SK-N-SH (cell line): ENCODE measurements at regions not wholly inside any gene's neighbourhood (a gene's known extent, or its start where the extent isn't known, plus 50 kb on each side); places are given as distances from the start of the nearest gene placed in this dataset.
A peak's percentile ranks its signal among the peaks of the same experiment; 100 is the strongest.
"Not testable (repeated sequence)": the region's sequence is repeated elsewhere in the genome, so short reads cannot be mapped to it uniquely, and the experiment has no call there.

Source experiments
- CTCF ChIA-PET: fragments of 300-600, 350-600 bp; formaldehyde crosslinking; extraction: SDS; loops from one replicate; lab custom pipeline; 2021; lab: Yijun Ruan, JAX
- POLR2A ChIA-PET: fragments of 350-600 bp; sonication (Branson Sonifier 250); formaldehyde crosslinking; extraction: SDS; loops from one replicate; lab custom pipeline; 2020; ENCODE audit warnings: antibody characterized with exemption, inconsistent platforms; lab: Yijun Ruan, JAX
- DNase-seq: peaks from one replicate; pipeline ENCODE4 v3.0.0; 2012
- H2AFZ ChIP-seq: fragments of 200-600 bp; sonication (generic); 2 replicates; pipeline ENCODE4 v1.8.1; 2016; ENCODE audit warnings: antibody characterized with exemption, mild to moderate bottlenecking, low read depth
- H3F3A ChIP-seq: fragments of 200-600 bp; sonication (generic); replicated peaks from 2 replicates; pipeline ENCODE3; 2016; ENCODE audit warnings: antibody characterized with exemption, mild to moderate bottlenecking; ENCODE audit not compliant: insufficient read depth
- H3K27ac ChIP-seq, 2 experiments: fragments of 200-500 bp in 1 of 2; fragments of 200-600 bp in 1 of 2; sonication (Bioruptor generic) in 1 of 2; sonication (generic), shearing (Covaris generic) in 1 of 2; 2 replicates each; pipeline versions ENCODE4 v1.5.1 to v1.6.1; 2014 to 2016; ENCODE audit warnings: low read depth in 2 of 2, inconsistent platforms in 1 of 2, low read length in 1 of 2, mild to moderate bottlenecking in 1 of 2, mixed read lengths in 1 of 2
- H3K27me3 ChIP-seq: fragments of 200-600 bp; sonication (generic), shearing (Covaris generic); 2 replicates; pipeline ENCODE4 v1.6.1; 2016; ENCODE audit warnings: mixed run types; ENCODE audit not compliant: insufficient read depth
- H3K36me3 ChIP-seq, 2 experiments: fragments of 200-500 bp in 1 of 2; fragments of 200-600 bp in 1 of 2; sonication (Bioruptor generic) in 1 of 2; sonication (generic) in 1 of 2; replicated peaks in 1 of 2; 2 replicates each; pipeline versions ENCODE3 to v1.5.1; 2014 to 2016; ENCODE audit warnings: low read length in 1 of 2, mild to moderate bottlenecking in 1 of 2; ENCODE audit not compliant: insufficient read depth in 2 of 2, control insufficient read depth in 1 of 2
- H3K4me1 ChIP-seq, 2 experiments: fragments of 200-500 bp in 1 of 2; fragments of 200-600 bp in 1 of 2; sonication (Bioruptor generic) in 1 of 2; sonication (generic), shearing (Covaris generic) in 1 of 2; 2 replicates each; pipeline versions ENCODE4 v1.5.1 to v1.6.1; 2014 to 2016; ENCODE audit warnings: low read depth in 1 of 2, low read length in 1 of 2, mixed run types in 1 of 2; ENCODE audit not compliant: insufficient read depth in 2 of 2, control insufficient read depth in 1 of 2
- H3K4me2 ChIP-seq: fragments of 200-600 bp; sonication (generic), shearing (Covaris generic); 2 replicates; pipeline ENCODE4 v1.6.1; 2017; ENCODE audit warnings: mixed run types
- H3K4me3 ChIP-seq, 2 experiments: fragments of 200-500 bp in 1 of 2; fragments of 200-600 bp in 1 of 2; sonication (Bioruptor generic) in 1 of 2; sonication (generic), shearing (Covaris generic) in 1 of 2; 2 replicates each; pipeline versions ENCODE4 v1.5.1 to v1.8.1; 2014 to 2016; ENCODE audit warnings: low read depth in 2 of 2, inconsistent platforms in 1 of 2, low read length in 1 of 2, mild to moderate bottlenecking in 1 of 2, mixed read lengths in 1 of 2, moderate library complexity in 1 of 2
- H3K79me2 ChIP-seq: fragments of 200-600 bp; sonication (generic); 2 replicates; pipeline ENCODE4 v1.8.1; 2017; ENCODE audit warnings: mild to moderate bottlenecking; ENCODE audit not compliant: insufficient read depth
- H3K9ac ChIP-seq: fragments of 200-600 bp; sonication (generic); 2 replicates; pipeline ENCODE4 v1.6.1; 2017; ENCODE audit warnings: mixed run types
- H3K9me2 ChIP-seq: fragments of 200-600 bp; sonication (generic); 2 replicates; pipeline ENCODE4 v1.6.1; 2017; ENCODE audit warnings: mixed run types
- H3K9me3 ChIP-seq: fragments of 200-600 bp; sonication (generic); 2 replicates; pipeline ENCODE4 v1.6.1; 2017; ENCODE audit warnings: mixed run types, mild to moderate bottlenecking, moderate library complexity
- H4K20me1 ChIP-seq: fragments of 200-600 bp; sonication (generic); 2 replicates; pipeline ENCODE4 v1.6.1; 2017; ENCODE audit warnings: mild to moderate bottlenecking, mixed run types; ENCODE audit not compliant: insufficient read depth
- RAD21 ChIP-seq: IDR thresholded peaks from 2 replicates; pipeline ENCODE4 v1.6.1; 2012; ENCODE audit warnings: mild to moderate bottlenecking, low read length
- RXRA ChIP-seq: IDR thresholded peaks from 2 replicates; pipeline ENCODE4 v1.4.0; 2012; ENCODE audit warnings: low read depth, mild to moderate bottlenecking, borderline replicate concordance
- TAF1 ChIP-seq: IDR thresholded peaks from 2 replicates; pipeline ENCODE4 v1.6.1; 2012; ENCODE audit warnings: low read depth, mild to moderate bottlenecking, low read length, moderate library complexity, borderline replicate concordance
- WGBS: methylation state at CpG from one replicate; pipeline ENCODE4 v1.1.6; 2017; ENCODE audit warnings: low lambda C conversion rate; 5-methylcytosine and 5-hydroxymethylcytosine counted together
- TF ChIP-seq, protein P1 (sequence below): IDR thresholded peaks from 2 replicates; pipeline ENCODE4 v1.6.1; 2012; ENCODE audit warnings: mild to moderate bottlenecking, low read depth, low read length, moderate library complexity
- TF ChIP-seq, protein P2 (sequence below): IDR thresholded peaks from 2 replicates; pipeline ENCODE4 v1.4.0; 2012; ENCODE audit warnings: low read depth, borderline replicate concordance

DNA sequence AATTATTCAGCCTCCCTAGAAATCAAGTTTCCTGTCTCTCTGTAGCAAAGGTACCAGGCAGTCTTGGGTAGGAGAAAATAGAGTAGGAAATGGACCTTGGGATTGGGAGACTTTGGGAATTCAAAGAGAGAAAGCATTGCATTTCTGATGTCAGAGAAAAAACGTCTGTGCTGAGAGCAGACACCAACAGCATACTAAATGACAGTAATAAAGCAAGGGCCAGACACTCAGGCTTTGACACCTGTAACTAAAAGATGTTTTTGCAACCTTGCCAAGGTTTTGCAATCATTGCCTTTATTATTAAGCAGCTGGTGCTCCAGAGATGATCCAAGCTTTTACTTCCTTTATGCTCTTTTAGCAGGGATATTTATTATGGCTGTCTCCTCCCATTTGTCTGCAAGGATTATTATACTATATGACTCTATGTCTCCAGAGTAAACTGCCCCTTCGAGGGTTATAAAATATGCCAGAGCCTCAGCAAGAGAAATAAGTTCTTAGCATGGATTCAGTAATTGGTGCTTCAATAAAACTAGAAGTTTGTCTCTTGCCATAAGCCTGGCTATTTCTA lies 85.2 kb upstream of the GRAMD1B start:
- TF ChIP-seq, protein P1, sequence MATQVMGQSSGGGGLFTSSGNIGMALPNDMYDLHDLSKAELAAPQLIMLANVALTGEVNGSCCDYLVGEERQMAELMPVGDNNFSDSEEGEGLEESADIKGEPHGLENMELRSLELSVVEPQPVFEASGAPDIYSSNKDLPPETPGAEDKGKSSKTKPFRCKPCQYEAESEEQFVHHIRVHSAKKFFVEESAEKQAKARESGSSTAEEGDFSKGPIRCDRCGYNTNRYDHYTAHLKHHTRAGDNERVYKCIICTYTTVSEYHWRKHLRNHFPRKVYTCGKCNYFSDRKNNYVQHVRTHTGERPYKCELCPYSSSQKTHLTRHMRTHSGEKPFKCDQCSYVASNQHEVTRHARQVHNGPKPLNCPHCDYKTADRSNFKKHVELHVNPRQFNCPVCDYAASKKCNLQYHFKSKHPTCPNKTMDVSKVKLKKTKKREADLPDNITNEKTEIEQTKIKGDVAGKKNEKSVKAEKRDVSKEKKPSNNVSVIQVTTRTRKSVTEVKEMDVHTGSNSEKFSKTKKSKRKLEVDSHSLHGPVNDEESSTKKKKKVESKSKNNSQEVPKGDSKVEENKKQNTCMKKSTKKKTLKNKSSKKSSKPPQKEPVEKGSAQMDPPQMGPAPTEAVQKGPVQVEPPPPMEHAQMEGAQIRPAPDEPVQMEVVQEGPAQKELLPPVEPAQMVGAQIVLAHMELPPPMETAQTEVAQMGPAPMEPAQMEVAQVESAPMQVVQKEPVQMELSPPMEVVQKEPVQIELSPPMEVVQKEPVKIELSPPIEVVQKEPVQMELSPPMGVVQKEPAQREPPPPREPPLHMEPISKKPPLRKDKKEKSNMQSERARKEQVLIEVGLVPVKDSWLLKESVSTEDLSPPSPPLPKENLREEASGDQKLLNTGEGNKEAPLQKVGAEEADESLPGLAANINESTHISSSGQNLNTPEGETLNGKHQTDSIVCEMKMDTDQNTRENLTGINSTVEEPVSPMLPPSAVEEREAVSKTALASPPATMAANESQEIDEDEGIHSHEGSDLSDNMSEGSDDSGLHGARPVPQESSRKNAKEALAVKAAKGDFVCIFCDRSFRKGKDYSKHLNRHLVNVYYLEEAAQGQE, result no peak
- no peak for TF ChIP-seq RAD21
- no peak for TF ChIP-seq RXRA
- TF ChIP-seq TAF1, result no peak
- TF ChIP-seq, protein P2, sequence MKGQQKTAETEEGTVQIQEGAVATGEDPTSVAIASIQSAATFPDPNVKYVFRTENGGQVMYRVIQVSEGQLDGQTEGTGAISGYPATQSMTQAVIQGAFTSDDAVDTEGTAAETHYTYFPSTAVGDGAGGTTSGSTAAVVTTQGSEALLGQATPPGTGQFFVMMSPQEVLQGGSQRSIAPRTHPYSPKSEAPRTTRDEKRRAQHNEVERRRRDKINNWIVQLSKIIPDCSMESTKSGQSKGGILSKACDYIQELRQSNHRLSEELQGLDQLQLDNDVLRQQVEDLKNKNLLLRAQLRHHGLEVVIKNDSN, result no peak
- H3F3A ChIP-seq, result no peaks in the 10 kb centered on the region
- H3K9me3 ChIP-seq, result no peaks in the 10 kb centered on the region
- no peaks in the 10 kb centered on the region for H4K20me1 ChIP-seq
- H2AFZ ChIP-seq, result no peak overlapping the region
- CTCF ChIA-PET, result interaction anchor here (1.6 kb wide), 1 partner anchor 12 kb away, joined by 7 read pairs; no protein-coding TSS in a partner anchor
- no peaks in the 10 kb centered on the region for H3K36me3 ChIP-seq
- H3K9ac ChIP-seq, result no peak overlapping the region
- H3K79me2 ChIP-seq, result no peaks in the 10 kb centered on the region
- no peaks in the 10 kb centered on the region; a peak in 2 of 4 replicates for H3K4me1 ChIP-seq
- H3K4me2 ChIP-seq, result no peak overlapping the region
- no peaks in the 10 kb centered on the region for H3K9me2 ChIP-seq
- no peak overlapping the region for H3K4me3 ChIP-seq
- no peak for DNase-seq
- WGBS, result 17% methylated on average over 2 of the region's 2 CpGs
- H3K27ac ChIP-seq, result peak overlapping the region in 1 of 2 experiments; percentile 5; a peak in 1 of 4 replicates
- H3K27me3 ChIP-seq, result no peaks in the 10 kb centered on the region; the same call in 1 of the 2 replicates
- POLR2A ChIA-PET, result no interaction called here

DNA sequence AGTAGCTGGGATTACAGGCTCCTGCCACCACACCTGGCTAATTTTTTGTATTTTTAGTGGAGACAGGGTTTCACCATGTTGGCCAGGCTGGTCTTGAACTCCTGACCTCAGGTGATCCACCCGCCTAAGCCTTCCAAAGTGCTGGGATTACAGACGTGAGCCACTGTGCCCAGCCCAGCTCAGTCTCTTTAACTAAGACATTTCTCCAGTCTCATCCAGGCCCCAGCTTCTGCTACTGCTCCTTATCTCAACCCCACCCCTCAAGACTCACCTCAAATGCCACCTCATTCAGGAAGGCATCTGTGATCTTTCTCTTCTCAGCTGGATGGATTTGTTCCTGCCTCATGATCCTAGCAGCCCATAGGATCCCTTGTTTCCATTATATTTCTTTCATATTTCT lies 85.9 kb upstream of the GRAMD1B start:
- not testable (repeated sequence) for H3K4me2 ChIP-seq, DNase-seq

More for the DNA sequence above, 85.9 kb upstream of the GRAMD1B start:
- POLR2A ChIA-PET, H3K27ac ChIP-seq, H3K79me2 ChIP-seq, H3K9me3 ChIP-seq, H3F3A ChIP-seq, H3K36me3 ChIP-seq, H3K27me3 ChIP-seq, H3K9me2 ChIP-seq, H2AFZ ChIP-seq, H3K4me3 ChIP-seq, H3K9ac ChIP-seq, H4K20me1 ChIP-seq, H3K4me1 ChIP-seq: not testable (repeated sequence)
- CTCF ChIA-PET, result interaction anchor here (1.2 to 1.6 kb wide), 2 partner anchors 13 to 64 kb away, joined by 3 to 7 read pairs; no protein-coding TSS in a partner anchor
- WGBS, result 67% methylated on average over 2 of the region's 2 CpGs
